Retina (tissue), 1 donor: ENCODE measurements at regions not wholly inside any gene's neighbourhood (a gene's known extent, or its start where the extent isn't known, plus 50 kb on each side); places are given as distances from the start of the nearest gene placed in this dataset.

Experiments used
- DNase-seq: peaks from one replicate; pipeline ENCODE4 v3.0.0-alpha.2; 2016

DNA sequence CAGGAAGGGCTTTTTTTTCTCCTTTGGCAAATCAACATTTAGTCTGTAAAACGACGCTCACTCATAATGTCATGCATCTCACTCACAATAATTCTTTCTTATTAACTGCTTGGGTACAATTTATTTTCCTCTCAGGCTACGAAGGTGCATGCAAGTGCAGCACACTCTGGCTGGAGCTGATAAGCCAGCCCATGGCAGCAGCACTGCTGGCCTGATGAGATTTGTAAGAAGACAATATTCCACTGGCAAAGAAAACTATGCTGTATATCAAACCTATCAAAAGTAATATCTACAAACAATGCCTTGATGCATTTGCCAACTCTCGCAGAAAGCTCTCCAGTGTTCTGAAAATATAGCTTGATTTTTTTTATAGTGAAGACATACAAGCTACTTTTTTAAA lies 170.0 kb upstream of the PHF14 start:
- DNase-seq: no peak

DNA sequence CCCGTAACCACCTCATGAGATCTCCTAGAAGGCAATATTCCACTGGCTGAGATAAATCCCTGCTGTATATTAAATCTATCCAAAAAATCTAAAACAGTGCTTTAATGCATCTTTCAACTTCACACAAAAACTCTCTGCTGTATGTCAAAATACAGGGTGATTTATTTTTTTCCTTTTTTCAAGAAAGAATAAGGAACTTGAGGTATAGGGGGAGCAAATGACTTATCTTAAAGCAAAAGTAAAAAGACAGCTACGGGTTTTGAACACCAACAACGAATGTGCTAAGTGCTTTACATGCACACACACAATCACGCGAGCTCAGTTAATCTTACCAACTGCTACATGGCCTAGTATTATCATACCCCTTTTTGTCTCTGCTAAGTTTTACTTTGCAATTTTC lies 168.9 kb upstream of the PHF14 start:
- no peak for DNase-seq

GRCh38 chr7:10815546-10815945 lies 158.1 kb upstream of the PHF14 start:
- DNase-seq: no peak

DNA sequence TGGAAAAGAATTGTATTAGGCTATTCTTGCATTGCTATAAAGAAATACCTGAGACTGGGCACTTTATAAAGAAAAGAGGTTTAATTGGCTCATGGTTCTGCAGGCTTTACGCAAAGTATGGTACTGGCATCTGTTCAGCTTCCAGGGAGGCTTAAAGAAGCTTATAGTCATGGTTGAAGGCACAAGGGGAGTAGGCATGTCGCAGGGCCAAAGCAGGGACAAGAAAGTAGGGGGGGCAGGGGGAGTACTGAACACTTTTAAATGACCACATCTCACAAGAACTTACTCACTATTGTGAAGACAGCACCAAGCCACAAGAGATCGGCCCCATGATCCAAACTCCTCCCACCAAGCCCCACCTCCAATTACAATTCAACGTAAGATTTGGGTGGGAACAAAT lies 152.5 kb upstream of the PHF14 start:
- DNase-seq: no peak

DNA sequence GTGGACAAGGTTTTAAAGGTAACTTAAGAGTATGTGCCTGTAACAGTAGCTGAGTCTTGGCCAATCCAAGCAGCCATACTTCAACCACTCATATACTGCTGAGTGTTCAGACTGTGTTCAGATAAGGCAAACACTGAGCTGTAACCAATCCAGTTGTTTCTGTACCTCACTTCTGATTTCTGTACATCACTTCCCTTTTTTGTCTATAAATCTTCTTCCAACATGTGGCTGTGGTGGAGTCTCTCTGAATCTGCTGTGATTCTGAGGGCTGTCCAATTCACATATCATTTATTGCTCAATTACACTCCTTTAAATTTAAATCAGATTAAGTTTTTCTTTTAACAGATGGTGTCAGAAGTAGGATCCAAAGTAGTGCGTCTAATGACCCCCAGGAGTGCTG lies 149.5 kb upstream of the PHF14 start:
- DNase-seq: no peak

- DNase-seq: no peak
Observed at GRCh38 chr7:10838228-10838627, 135.4 kb upstream of the PHF14 start.

GRCh38 chr7:10845225-10845624 lies 128.4 kb upstream of the PHF14 start:
- DNase-seq: no peak

GRCh38 chr7:10855583-10855982 lies 118.1 kb upstream of the PHF14 start:
- no peak for DNase-seq

DNA sequence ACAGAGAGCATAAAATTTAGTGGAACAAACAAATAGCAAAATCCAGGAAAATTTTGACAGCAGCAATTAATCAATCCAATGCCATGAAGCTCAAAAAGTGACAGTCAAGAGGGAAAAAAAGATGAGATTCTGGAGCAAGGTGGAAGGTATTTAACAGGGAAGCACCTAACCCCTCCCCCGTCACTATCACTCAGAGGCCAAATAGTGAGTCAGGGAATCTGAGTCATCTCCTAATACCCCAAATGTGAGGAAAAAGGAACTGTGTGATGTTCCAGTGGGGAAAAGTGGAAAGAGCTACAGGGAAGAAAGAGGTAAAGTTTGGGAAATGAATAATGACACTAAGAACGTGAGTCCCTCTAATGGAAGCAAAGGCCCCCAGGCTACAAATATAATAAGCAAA lies 113.2 kb upstream of the PHF14 start:
- no peak for DNase-seq

DNA sequence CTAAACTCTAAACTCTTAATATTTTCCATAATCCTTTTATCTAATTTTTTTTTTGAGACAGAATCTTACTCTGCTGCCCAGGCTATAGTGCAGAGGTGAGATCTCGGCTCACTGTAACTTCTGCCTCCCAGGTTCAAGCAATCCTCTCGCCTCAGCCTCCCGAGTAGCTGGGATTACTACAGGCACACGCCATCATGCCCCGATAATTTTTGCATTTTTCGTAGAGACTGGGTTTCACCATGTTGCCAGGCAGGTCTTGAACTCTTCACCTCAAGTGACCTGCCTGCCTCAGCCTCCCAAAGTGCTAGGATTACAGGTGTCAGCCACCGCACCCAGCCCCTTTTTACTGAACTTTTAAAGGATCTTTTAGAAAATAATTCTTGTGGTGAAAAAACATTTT lies 110.2 kb upstream of the PHF14 start:
- no peak for DNase-seq

- no peak for DNase-seq
Observed at GRCh38 chr7:10874666-10875065, 99.0 kb upstream of the PHF14 start.

- DNase-seq: no peak
Observed at GRCh38 chr7:10875080-10875479, 98.6 kb upstream of the PHF14 start.

GRCh38 chr7:10888861-10889260 lies 84.8 kb upstream of the PHF14 start:
- DNase-seq: no peak

DNA sequence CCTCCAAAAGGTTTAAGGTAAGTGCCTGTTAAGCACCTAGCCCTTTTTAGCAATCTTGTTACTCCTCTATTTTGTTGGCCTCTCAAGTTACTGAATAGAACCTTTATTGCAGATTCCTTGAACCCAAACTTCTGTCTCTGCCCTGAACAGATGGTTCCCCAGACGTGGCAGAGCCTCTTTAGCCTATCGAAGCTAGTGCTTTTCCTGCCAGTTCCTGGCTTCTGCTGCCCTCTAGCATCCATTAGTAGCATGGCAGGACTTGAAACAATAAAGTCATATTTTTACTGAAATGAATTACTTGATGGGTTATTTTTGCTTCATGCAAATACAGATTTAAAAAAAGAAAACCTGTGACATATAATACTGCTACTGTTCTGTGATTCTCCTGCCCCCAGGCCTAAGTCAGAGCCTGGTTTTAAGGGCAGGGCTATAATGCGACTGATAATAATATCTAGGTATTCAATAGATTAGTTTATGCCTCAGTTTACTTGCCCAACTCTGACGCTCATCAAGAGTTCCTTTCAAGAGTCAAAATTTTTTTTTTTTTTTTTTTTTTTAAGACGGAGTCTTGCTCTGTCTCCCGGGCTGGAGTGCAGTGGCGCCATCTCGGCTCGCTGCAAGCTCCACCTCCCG lies 84.3 kb upstream of the PHF14 start:
- peak; percentile 56 for DNase-seq

DNA sequence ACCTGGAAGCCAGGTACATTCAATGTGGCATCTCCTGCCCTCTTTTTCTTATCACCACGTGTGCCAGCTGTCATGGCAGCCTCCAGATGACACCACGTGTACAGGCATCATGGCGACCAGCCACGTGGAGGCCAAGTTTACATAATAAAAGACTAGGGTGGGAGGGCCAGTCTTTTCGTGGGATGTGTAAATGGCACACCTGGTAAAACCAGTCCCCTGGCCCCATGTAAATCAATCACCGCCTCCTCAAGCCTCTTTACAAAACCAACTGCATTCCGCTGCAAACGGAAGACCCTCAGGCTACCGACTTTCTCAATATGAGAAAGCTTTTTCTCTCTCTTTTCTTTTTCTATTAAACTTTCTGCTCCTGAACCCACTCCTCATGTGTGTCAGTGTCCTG lies 65.1 kb upstream of the PHF14 start:
- DNase-seq: no peak

DNA sequence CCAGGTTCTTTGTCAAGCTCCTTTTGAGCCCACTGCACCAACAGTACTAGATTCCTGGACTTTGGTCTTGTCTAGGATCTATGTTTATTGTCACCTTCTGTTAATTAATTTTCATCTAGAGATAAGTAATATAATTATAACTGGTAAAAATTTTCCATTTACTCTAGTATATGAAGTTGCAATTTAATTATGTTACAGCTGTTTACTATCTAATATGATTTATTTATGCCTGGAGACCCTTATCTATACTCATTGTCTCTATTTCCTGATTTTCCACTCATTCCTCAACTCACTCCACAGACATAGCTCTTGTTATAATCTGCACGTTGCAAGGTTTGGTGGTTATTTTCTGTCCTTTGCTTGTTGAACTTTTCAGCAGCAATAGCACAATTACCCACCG lies 63.2 kb upstream of the PHF14 start:
- DNase-seq: no peak

DNA sequence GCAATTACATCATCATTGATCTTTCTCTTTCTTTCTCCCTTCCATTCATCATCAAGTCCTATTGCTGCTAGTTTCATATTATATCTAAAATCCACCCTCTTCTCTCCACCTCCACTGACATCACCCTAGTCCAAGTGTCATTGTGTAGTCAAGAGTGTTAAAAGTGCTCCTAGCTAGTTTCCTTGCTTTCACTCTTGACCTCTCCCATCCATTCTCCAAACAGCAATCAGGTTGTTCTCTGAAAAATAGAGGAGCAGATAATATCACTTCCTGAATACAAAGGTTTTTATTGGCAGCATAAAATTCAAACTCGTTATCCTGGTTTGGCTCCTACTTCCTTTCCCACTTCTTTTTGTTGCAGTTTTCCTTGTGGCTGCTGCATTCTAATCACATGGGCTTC lies 61.6 kb upstream of the PHF14 start:
- no peak for DNase-seq

DNA sequence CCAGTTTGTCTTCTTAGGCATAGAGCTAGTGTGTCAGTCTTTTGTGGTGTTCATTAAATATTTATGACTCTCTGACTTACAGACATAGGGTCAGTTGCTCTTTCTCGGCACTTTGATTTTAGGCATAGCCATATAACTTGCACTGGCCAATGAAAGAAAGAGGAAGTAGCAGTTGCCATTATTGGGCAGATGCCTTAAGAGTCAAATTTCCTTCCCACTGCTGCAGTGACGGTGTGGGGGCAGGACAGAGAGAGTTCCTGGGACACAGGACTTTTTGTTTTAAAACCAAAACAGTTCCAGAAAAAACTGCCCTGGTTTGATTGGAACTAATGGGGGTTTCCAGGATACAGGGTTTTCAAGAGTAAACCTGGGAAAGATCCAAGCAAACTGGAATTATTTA lies 60.2 kb upstream of the PHF14 start:
- DNase-seq: no peak

- DNase-seq: no peak
Observed at GRCh38 chr7:10918093-10918590, 55.5 kb upstream of the PHF14 start.

- DNase-seq: no peak
Observed at GRCh38 chr7:10919923-10920322, 53.7 kb upstream of the PHF14 start.
